ENCODE measurements at regions not wholly inside any gene's neighbourhood (a gene's known extent, or its start where the extent isn't known, plus 50 kb on each side); places are given as distances from the start of the nearest gene placed in this dataset.

DNA sequence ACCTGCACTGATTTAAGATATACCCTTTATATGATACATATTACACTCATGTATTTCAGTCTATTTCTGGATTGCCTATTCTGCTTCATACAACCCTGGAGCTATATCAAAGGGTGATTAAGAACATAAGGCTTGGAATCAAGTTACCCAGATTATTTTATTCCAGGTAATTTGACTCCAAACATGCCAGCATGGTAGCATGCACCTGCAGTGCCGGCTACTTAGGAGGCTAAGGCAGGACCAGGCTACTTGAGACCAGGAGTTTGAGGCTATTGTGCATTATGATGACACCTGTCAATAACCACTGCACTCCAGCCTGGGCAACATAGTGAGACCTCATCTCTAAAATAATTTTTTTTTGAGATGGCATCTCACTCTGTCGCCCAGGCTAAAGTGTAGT is 50.4 kb upstream of the NEO1 start:
- TF ChIP-seq, protein P1, sequence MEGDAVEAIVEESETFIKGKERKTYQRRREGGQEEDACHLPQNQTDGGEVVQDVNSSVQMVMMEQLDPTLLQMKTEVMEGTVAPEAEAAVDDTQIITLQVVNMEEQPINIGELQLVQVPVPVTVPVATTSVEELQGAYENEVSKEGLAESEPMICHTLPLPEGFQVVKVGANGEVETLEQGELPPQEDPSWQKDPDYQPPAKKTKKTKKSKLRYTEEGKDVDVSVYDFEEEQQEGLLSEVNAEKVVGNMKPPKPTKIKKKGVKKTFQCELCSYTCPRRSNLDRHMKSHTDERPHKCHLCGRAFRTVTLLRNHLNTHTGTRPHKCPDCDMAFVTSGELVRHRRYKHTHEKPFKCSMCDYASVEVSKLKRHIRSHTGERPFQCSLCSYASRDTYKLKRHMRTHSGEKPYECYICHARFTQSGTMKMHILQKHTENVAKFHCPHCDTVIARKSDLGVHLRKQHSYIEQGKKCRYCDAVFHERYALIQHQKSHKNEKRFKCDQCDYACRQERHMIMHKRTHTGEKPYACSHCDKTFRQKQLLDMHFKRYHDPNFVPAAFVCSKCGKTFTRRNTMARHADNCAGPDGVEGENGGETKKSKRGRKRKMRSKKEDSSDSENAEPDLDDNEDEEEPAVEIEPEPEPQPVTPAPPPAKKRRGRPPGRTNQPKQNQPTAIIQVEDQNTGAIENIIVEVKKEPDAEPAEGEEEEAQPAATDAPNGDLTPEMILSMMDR (IDR thresholded peaks at IDR 0.05) = no peak
- TF ChIP-seq POLR2A (IDR thresholded peaks at IDR 0.05) = no peak

Data from breast epithelium (tissue), 3 donors.